HG03025 (cell line): ENCODE measurements at regions not wholly inside any gene's neighbourhood (a gene's known extent, or its start where the extent isn't known, plus 50 kb on each side); places are given as distances from the start of the nearest gene placed in this dataset.

Experiments used
- ATAC-seq: cut with Tn5 transposase; IDR thresholded peaks from one replicate; pipeline ENCODE4 v1.9.1; 2021; ENCODE audit warnings: mild to moderate bottlenecking, moderate library complexity; ENCODE audit not compliant: unreplicated experiment, low FRiP score

DNA sequence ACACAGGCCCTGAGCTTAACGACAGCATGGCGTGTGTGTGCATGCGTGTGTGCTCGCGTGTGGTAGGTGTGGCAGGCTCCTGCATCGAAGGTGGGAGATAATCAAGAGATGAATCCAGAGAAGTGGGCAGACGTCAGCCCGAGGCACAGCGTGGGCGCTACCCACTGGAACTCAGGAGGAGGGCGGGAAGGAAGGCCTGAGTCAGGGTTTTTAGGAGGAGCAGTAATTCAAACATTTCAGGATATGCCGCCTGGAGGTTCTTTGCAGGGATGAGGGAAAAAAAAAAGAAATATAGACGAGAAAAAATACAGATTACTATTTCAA, 66.3 kb upstream of the STX18 start:
- ATAC-seq: no peak

DNA sequence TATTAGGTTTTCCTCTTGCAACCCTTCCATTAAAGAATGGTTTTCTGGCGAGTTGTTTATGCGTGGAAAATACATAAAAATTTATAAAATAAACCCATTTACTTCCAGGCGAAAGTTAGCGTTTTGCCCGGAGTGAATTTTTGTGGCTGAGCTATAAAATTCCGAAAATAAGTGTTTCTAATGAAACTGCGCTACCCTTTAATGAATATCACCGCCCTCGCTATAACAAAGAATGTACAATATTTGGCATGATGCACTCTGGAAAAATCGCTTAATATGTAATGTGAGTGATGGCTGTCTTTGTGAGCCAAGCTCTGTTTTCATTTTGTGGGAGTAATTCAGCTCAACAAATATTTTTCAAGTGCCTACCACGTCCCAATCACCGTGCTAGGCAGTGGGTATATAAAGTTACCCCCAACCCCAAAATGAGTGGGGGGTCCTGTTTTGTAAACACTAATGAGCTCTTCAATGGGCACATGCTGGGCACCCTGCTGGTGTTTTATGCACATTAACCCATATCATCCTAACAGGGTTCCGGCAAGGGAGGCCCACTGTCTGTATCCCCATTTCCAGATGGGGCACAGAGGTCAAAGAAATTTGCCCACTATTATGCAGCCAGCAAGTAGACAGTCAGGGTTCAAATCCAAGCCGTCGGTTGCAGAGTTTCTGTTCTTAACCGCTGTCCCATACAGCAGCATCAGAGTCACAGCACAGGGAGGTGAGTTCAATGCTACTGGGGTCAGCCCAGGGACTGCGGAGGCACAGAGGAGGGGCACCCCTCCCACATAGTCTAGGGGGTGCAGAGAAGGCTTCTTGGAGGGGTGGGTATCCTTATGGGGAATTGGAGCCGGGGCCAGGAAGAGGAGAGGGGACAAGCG, 65.7 kb upstream of the STX18 start:
- ATAC-seq: no peak

DNA sequence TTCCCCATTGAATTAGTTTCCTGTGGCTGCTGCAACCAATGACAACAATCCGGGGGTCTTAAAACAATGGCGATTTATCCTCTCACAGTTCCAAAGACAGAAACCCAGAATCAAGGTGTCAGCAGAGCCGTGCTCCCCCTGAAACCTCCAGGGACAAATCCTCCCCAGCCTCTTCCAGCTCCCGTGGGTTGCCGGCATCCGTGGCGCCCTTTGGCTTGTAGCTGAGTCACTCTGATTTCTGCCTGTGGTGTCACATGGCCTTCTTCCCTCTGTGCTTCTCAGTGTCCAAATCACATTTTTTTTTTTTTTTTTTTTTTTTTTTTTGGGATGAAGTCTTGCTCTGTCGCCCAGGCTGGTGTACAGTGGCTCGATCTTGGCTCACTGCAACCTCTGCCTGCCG, 64.5 kb upstream of the STX18 start:
- no peak for ATAC-seq

DNA sequence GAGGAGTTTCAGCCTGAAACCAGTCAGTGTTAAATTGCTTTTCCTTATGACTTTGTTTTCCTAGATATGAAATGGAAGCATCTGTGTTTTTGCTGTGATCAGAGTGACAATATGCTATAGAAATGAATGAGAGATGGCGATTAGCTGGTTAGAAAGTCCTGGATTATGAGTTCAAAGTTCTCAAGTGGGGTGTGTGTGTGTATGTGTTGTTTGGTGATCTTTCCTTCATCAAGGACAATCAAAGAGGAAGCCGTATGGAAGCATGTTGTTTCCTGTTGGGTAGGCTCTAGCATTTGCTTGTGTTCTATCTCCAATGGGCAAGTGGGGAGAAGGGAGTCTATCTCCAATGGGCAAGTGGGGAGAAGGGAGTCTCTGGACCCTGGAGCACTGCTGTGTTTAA, 64.0 kb upstream of the STX18 start:
- no peak for ATAC-seq

DNA sequence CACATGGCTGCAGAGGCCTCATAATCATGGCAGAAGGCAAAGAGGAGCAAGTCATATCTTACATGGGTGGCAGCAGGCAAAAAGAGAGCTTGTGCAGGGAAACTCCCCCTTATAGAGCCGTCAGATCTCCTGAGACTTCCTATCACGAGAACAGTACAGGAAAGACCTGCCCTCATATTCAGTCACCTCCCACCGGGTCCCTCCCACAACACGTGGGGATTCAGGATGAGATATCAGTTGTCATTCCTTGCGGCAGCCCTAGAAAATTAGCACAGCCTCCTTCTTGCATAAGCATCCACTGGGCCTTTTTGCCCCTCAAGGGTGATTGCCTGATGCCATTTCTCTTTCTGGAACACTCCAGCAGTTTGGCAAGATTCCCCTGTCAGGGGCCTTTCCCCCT, 61.7 kb upstream of the STX18 start:
- ATAC-seq: no peak

DNA sequence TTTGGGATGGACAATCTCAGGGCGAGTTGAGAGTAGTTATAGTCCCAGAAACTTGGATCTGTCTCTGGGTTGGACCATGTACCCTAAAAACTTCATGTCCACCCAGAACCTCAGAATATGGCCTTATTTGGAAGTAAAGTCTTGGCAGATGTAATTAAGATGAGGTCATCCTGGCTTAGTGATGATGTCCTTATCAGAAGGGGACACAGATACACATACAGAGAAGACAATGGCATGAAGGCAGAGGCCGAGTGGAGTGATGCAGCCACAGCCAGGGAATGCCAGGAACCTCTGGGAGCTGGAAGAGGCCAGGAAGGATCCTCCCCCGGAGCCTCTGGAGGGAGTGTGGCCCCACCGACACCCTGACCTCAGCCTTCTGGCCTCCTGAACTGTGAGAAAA, 61.2 kb upstream of the STX18 start:
- no peak for ATAC-seq

DNA sequence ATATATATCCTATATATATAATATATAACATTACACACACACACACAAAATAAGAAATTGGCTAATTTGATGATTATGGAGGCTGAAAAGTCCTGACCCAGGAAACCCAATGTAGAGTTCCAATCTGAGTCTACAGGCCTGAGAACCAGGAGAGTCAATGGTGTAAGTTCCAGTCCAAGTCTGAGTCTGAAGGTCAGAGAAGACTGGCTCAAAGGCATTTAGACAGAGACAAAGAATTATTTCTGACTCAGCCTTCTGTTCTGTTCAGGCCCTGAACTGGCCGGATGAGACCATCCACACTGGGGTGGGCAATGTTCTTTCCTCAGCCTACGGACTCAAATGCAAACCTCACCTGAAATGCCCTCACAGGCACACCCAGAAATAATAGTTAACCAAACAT, 60.6 kb upstream of the STX18 start:
- ATAC-seq: no peak

DNA sequence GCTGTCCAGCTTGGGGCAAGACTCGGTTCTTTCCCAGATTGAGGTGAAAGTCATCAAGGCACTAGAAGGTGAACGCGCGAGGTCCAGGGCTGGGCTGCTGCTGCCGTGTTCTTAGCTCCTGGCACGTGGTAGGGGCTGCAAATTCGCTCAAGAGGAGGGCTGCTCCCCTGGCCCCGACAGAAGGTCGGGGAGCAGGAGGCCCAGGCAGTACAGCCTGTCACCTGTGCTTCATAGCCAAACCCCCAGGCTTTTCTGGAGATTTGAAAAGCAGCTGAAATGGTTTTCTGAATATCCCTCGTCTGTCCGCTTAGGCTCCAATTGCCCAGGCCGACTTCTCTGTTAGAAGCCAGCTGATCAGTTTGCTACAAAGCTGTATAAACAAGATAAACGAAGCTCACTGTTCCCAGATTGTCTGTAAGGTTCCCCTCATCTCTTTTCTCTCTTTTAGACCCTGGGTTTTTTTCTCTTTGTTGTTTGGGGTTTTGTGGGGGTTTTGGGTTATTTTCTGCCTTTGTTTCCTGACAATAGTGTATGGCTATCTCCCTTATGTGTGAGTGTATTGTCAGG, 60.0 kb upstream of the STX18 start:
- no peak for ATAC-seq

DNA sequence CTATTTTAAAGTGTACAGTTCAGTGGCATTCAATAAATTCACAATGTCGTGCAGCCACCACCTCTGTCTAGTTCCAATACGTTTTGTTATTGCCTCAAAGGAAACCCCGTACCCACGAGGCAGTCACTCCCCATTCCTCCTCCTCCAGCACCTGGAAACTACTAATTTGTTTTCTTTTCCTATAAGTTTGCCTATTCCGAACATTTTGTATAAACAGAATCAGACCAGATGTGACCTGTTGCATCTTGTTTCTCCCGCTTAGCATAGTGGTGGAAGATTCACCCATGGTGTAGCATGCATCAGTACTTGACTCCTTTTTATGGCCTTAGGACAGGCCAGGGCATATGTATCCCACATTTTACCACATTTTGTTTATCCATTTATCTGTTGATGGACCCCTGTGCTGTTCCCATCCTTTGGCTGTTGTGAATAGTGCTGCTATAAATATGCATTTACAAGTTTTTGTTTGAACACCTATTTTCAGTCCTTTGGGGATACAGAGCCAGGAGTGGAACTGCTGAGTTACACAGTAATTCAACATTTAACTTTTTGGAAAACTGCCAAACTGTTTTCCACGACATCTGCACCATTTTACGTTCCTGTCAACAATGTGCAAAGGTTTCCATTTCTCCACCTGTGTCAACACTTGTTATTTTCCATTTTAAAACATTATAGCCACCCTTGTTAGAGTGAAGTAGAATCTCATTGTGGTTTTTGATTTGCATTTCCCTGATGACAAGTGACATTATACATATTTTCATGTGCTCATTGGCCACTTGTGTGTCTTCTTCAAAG, 57.8 kb upstream of the STX18 start:
- ATAC-seq: no peak

DNA sequence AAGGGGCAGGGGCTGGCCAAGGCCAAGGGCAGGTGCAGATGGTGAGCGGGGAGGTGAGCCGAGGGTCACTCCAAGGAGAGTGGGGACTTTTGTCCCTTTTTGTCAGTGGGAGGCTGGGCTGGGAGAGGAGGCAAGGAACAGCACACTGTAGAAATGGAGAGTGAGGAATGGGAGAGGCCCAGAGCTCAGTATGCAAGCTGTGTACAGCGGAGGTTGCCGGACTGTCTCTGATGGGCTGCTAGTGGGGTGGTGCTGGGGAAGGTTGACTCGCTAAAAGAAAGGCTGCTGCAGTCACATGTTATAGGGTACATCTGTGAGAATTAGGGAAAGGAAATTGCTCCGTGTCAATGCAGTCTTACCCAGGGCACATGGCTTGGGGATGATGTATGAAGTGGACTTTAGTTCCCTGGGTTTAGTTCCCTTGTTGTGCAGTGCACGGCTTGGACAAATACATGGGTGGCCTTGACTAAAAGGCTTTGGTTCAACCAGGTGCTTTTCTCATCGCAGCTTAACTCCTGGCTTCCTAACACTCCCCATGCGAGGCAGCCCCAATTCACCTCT, 57.1 kb upstream of the STX18 start:
- no peak for ATAC-seq

DNA sequence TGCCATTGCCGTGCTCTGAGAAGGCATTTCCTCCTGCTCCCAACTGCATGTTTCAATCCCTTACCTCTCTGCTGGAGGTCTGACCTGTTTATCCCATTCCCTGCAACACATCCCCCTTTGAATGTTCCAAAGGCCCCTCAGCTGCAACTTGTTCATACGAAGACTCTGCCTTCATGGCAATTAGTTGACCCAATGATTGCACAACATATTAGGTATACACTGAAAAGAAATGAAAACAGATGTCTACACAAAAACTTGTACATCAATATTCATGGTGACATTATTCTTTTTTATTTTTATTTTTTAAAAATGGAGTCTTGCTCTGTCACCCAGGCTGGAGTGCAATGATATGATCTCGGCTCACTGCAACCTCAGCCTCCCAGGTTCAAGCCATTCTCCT, 54.9 kb upstream of the STX18 start:
- ATAC-seq: no peak

DNA sequence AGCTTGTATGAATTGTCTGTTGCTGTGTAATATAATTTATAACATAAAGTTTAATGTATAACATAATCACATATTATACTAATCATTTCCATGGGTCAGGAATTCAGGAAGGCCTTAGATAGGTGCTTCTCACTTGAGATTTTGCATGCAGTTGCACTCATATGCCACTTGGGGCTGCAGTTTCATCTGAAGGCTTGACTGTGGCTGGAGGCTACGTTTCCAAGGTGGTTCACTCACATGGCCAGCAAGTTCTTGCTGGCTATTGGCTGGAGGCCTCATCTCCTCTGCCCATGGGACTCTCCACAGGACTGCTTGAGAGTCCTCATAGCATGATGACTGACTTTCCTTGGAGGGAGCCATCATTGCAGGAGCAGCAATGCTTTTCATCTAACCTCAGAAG, 53.4 kb upstream of the STX18 start:
- ATAC-seq: no peak

DNA sequence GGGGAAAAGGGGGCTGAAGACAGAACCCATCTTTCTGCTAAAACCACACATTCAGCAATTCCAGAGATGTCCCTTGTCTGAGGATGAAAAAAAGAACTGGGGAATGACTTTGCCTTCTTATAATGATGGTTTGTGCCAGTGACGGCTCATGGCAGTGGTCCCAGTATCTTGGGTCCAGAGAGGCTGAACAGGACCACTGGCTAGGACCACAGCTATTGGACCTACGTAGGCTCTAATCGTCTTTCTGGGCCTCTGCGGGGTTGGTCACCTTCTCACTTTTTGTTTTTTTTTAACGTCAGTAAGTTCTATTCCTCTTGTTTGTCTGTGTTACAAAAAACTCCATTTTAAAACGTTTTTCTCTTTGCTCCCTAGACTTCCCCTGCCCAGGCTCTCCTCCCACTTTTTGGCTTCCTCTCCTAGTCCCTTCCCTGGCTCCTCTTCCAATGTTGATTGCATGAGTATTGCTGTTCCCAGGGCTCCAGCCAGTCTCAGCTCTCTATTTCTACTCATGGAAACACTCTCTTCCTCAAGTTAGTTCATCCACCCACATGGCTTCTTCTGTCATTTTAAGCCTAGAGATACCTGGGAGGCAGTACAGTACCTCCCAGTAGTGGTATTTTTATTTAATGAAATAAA, 52.6 kb upstream of the STX18 start:
- ATAC-seq: no peak

DNA sequence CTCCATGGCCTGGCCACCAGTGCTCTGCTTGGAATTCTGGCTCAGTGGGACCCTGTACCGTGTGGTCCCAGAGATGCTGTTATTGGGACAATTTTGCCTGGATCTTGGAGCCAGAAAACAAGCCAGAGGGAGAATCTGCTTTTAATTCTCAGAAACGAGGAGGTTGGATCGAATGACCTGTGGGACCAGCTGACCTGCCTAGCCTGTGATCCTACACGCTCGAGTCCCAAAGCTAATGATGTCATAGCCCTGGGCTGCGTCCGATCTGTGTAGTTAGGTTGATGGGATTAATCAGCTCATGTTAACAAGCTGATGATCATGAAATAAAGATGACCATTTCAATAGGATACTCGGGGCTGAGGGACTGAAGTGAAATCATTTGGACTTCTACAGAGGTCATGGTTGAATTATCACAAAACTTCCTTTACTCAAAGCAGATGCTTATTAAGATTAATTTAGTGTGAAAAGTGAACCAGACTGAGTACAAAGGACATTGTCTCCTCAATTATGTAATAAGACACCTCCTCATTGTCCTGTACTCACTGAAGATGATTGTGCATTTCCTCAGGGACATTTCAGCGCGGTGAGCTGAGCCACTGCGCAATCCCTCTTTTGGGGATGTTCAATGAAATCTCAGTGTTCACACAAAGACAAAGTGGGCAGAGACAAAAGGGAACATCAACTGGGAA, 51.9 kb upstream of the STX18 start:
- ATAC-seq: no peak

DNA sequence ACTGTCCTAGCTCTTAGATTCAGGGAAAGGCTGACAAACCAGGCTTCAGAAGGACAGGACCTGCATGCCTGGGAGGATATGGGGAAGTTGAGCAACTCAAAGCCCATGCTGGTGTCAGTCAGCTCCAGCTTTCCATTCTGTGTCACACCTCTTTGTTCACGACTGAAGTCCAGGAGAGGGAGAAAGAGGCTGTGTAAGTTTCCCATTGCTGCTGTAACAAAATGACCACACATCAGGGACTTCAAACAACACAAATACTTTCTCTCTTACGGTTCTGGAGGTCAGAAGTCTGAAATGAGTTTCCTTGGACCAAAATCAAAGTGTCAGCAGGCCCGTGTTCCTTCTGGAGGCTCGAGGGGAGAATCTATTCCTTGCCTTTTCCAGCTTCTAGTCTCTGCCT, 50.6 kb upstream of the STX18 start:
- no peak for ATAC-seq
